ENCODE measurements at regions not wholly inside any gene's neighbourhood (a gene's known extent, or its start where the extent isn't known, plus 50 kb on each side); places are given as distances from the start of the nearest gene placed in this dataset.

GRCh38 chr2:104766683-104767082 lies 87.2 kb upstream of the POU3F3 start:
- WGBS (ENCODE audit: insufficient coverage): 77% methylated on average over 8 of the region's 10 CpGs
- DNase-seq: peak; percentile 20 to 79 (median 75)
- H3K27ac ChIP-seq (ENCODE audit: insufficient read depth in 1 of 2, low read depth in 1 of 2, low read length in 2 of 2, poor library complexity in 1 of 2, severe bottlenecking in 2 of 2): no peak overlapping the region
- peaks cover 0 to 7% (median 1%) of the 10 kb centered on the region in 5 experiments for H3K9me3 ChIP-seq (ENCODE audit: control extremely low read depth in 1 of 5, control insufficient read depth in 4 of 5, insufficient read depth in 2 of 5, low read depth in 1 of 5, low read length in 4 of 5)
- no peaks in the 10 kb centered on the region for H3K27me3 ChIP-seq (replicated peaks in 2 of 5; ENCODE audit: control insufficient read depth in 4 of 5, insufficient read depth in 5 of 5, low read length in 4 of 5)
- H3K4me1 ChIP-seq (ENCODE audit: control extremely low read depth in 1 of 4, control insufficient read depth in 4 of 4, insufficient read depth in 4 of 4, low read length in 3 of 4): peaks cover 0 to 13% (median 2%) of the 10 kb centered on the region in 4 experiments
- no peaks in the 10 kb centered on the region for H3K36me3 ChIP-seq (ENCODE audit: control insufficient read depth in 4 of 4, insufficient read depth in 4 of 4, low read length in 3 of 4)
- ChIA-PET CTCF (interaction anchor here (0.9 kb wide), 1 partner anchor 12 kb away, joined by 3 read pairs; no protein-coding TSS in a partner anchor), POLR2A (interaction anchor here (0.6 kb wide), 1 partner anchor 146 kb away, joined by 4 read pairs; no protein-coding TSS in a partner anchor)
- no peak overlapping the region for H3K4me3 ChIP-seq (ENCODE audit: control insufficient read depth in 1 of 7, extremely low read depth in 1 of 7, insufficient read depth in 4 of 7, low read depth in 2 of 7, low read length in 6 of 7)

- H3K27ac ChIP-seq (ENCODE audit: insufficient read depth in 1 of 2, low read depth in 1 of 2, low read length in 2 of 2, poor library complexity in 1 of 2, severe bottlenecking in 2 of 2): no peak overlapping the region
- DNase-seq: peak in 2 of 3 donors; percentile 69 to 74
Measured at GRCh38 chr2:104768694-104769093, 85.2 kb upstream of the POU3F3 start.

GRCh38 chr2:104769096-104769495 lies 84.8 kb upstream of the POU3F3 start:
- no peak for DNase-seq
- peaks cover 0 to 26% (median 5%) of the 10 kb centered on the region in 4 experiments for H3K4me1 ChIP-seq (ENCODE audit: control extremely low read depth in 1 of 4, control insufficient read depth in 4 of 4, insufficient read depth in 4 of 4, low read length in 3 of 4)
- no peaks in the 10 kb centered on the region for H3K36me3 ChIP-seq (ENCODE audit: control insufficient read depth in 4 of 4, insufficient read depth in 4 of 4, low read length in 3 of 4)
- H3K27me3 ChIP-seq (replicated peaks in 2 of 5; ENCODE audit: control insufficient read depth in 4 of 5, insufficient read depth in 5 of 5, low read length in 4 of 5): no peaks in the 10 kb centered on the region
- CTCF ChIA-PET: no interaction called here
- peaks cover 0 to 9% (median 1%) of the 10 kb centered on the region in 5 experiments for H3K9me3 ChIP-seq (ENCODE audit: control extremely low read depth in 1 of 5, control insufficient read depth in 4 of 5, insufficient read depth in 2 of 5, low read depth in 1 of 5, low read length in 4 of 5)
- POLR2A ChIA-PET: no interaction called here
- H3K4me3 ChIP-seq (ENCODE audit: control insufficient read depth in 1 of 7, extremely low read depth in 1 of 7, insufficient read depth in 4 of 7, low read depth in 2 of 7, low read length in 6 of 7): no peak overlapping the region
- WGBS (ENCODE audit: insufficient coverage): no CpG with 5 or more reads among the region's 1 CpG
- H3K27ac ChIP-seq (ENCODE audit: insufficient read depth in 1 of 2, low read depth in 1 of 2, low read length in 2 of 2, poor library complexity in 1 of 2, severe bottlenecking in 2 of 2): no peak overlapping the region

More at GRCh38 chr2:104768694-104769093, 85.2 kb upstream of the POU3F3 start:
- ChIA-PET POLR2A (no interaction called here), CTCF (no interaction called here)
- H3K4me3 ChIP-seq (ENCODE audit: control insufficient read depth in 1 of 7, extremely low read depth in 1 of 7, insufficient read depth in 4 of 7, low read depth in 2 of 7, low read length in 6 of 7): no peak overlapping the region
- H3K36me3 ChIP-seq (ENCODE audit: control insufficient read depth in 4 of 4, insufficient read depth in 4 of 4, low read length in 3 of 4): no peaks in the 10 kb centered on the region
- peaks cover 0 to 24% (median 5%) of the 10 kb centered on the region in 4 experiments for H3K4me1 ChIP-seq (ENCODE audit: control extremely low read depth in 1 of 4, control insufficient read depth in 4 of 4, insufficient read depth in 4 of 4, low read length in 3 of 4)
- WGBS (ENCODE audit: insufficient coverage): 32% methylated on average over 3 of the region's 3 CpGs
- no peaks in the 10 kb centered on the region for H3K27me3 ChIP-seq (replicated peaks in 2 of 5; ENCODE audit: control insufficient read depth in 4 of 5, insufficient read depth in 5 of 5, low read length in 4 of 5)
- H3K9me3 ChIP-seq (ENCODE audit: control extremely low read depth in 1 of 5, control insufficient read depth in 4 of 5, insufficient read depth in 2 of 5, low read depth in 1 of 5, low read length in 4 of 5): peaks cover 0 to 9% (median 1%) of the 10 kb centered on the region in 5 experiments

DNA sequence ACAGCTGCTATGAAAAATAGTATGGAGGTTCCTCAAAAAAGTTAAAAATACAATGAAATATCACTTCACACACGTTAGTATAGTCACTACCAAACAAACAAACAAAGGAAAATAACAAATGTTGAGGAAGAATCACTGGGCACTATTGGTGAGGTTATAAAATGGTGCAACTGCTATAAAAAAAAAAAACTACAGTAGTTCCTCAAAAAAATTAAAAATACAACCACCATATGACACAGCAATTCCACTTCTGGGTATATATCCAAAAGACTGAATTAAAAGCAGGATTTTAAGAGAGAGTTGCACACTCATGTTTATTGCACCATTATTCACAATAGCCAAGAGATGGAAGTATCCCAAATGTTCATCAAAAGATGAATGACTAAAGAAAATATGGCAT lies 80.9 kb upstream of the POU3F3 start:
- no CpG with 5 or more reads among the region's 1 CpG for WGBS (ENCODE audit: insufficient coverage)
- H3K36me3 ChIP-seq (ENCODE audit: control insufficient read depth in 4 of 4, insufficient read depth in 4 of 4, low read length in 3 of 4): no peaks in the 10 kb centered on the region
- H3K4me3 ChIP-seq (ENCODE audit: control insufficient read depth in 1 of 7, extremely low read depth in 1 of 7, insufficient read depth in 4 of 7, low read depth in 2 of 7, low read length in 6 of 7): no peak overlapping the region
- DNase-seq: peak in 2 of 3 donors; percentile 54 to 58
- no peak overlapping the region for H3K27ac ChIP-seq (ENCODE audit: insufficient read depth in 1 of 2, low read depth in 1 of 2, low read length in 2 of 2, poor library complexity in 1 of 2, severe bottlenecking in 2 of 2)
- ChIA-PET CTCF (no interaction called here), POLR2A (no interaction called here)
- peaks cover 0 to 22% (median 3%) of the 10 kb centered on the region in 4 experiments for H3K4me1 ChIP-seq (ENCODE audit: control extremely low read depth in 1 of 4, control insufficient read depth in 4 of 4, insufficient read depth in 4 of 4, low read length in 3 of 4)
- H3K27me3 ChIP-seq (replicated peaks in 2 of 5; ENCODE audit: control insufficient read depth in 4 of 5, insufficient read depth in 5 of 5, low read length in 4 of 5): no peaks in the 10 kb centered on the region
- peaks cover 0 to 11% (median 1%) of the 10 kb centered on the region in 5 experiments for H3K9me3 ChIP-seq (ENCODE audit: control extremely low read depth in 1 of 5, control insufficient read depth in 4 of 5, insufficient read depth in 2 of 5, low read depth in 1 of 5, low read length in 4 of 5)

GRCh38 chr2:104774631-104775030 lies 79.3 kb upstream of the POU3F3 start:
- Histone ChIP-seq H3K9me3 (ENCODE audit: control extremely low read depth in 1 of 5, control insufficient read depth in 4 of 5, insufficient read depth in 2 of 5, low read depth in 1 of 5, low read length in 4 of 5) (peaks cover 0 to 11% (median 1%) of the 10 kb centered on the region in 5 experiments), H3K27me3 (replicated peaks in 2 of 5; ENCODE audit: control insufficient read depth in 4 of 5, insufficient read depth in 5 of 5, low read length in 4 of 5) (no peaks in the 10 kb centered on the region), H3K27ac (ENCODE audit: insufficient read depth in 1 of 2, low read depth in 1 of 2, low read length in 2 of 2, poor library complexity in 1 of 2, severe bottlenecking in 2 of 2) (no peak overlapping the region), H3K4me1 (ENCODE audit: control extremely low read depth in 1 of 4, control insufficient read depth in 4 of 4, insufficient read depth in 4 of 4, low read length in 3 of 4) (peaks cover 0 to 13% (median 3%) of the 10 kb centered on the region in 4 experiments), H3K36me3 (ENCODE audit: control insufficient read depth in 4 of 4, insufficient read depth in 4 of 4, low read length in 3 of 4) (no peaks in the 10 kb centered on the region), H3K4me3 (ENCODE audit: control insufficient read depth in 1 of 7, extremely low read depth in 1 of 7, insufficient read depth in 4 of 7, low read depth in 2 of 7, low read length in 6 of 7) (no peak overlapping the region)
- CTCF ChIA-PET: no interaction called here
- POLR2A ChIA-PET: no interaction called here
- WGBS (ENCODE audit: insufficient coverage): 93% methylated on average over 3 of the region's 3 CpGs
- DNase-seq: no peak

DNA sequence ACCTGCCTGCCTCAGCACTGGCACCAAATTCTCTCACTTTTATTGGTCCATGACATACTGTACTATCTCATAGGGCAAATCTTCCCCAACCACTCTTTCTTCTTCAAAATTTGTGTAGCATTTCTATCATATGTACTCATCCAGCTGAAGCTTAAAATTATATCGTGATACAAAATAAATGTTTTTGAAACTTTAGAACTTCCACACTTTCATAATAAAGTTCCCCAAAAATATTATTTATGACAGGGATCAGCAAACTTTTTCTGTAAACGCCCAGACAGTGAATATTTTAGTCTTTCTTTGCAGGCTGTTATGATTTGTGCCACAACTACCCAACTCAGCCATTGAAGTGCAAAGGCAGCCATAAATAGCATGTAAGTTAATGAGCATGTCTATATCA lies 76.2 kb upstream of the POU3F3 start:
- Histone ChIP-seq H3K27ac (ENCODE audit: insufficient read depth in 1 of 2, low read depth in 1 of 2, low read length in 2 of 2, poor library complexity in 1 of 2, severe bottlenecking in 2 of 2) (no peak overlapping the region), H3K4me1 (ENCODE audit: control extremely low read depth in 1 of 4, control insufficient read depth in 4 of 4, insufficient read depth in 4 of 4, low read length in 3 of 4) (peaks cover 0 to 12% (median 3%) of the 10 kb centered on the region in 4 experiments), H3K27me3 (replicated peaks in 2 of 5; ENCODE audit: control insufficient read depth in 4 of 5, insufficient read depth in 5 of 5, low read length in 4 of 5) (no peaks in the 10 kb centered on the region), H3K9me3 (ENCODE audit: control extremely low read depth in 1 of 5, control insufficient read depth in 4 of 5, insufficient read depth in 2 of 5, low read depth in 1 of 5, low read length in 4 of 5) (peaks cover 0 to 2% (median 0%) of the 10 kb centered on the region in 5 experiments), H3K4me3 (ENCODE audit: control insufficient read depth in 1 of 7, extremely low read depth in 1 of 7, insufficient read depth in 4 of 7, low read depth in 2 of 7, low read length in 6 of 7) (no peak overlapping the region), H3K36me3 (ENCODE audit: control insufficient read depth in 4 of 4, insufficient read depth in 4 of 4, low read length in 3 of 4) (no peaks in the 10 kb centered on the region)
- no peak for DNase-seq
- ChIA-PET CTCF (no interaction called here), POLR2A (no interaction called here)
- WGBS (ENCODE audit: insufficient coverage): no CpG with 5 or more reads among the region's 2 CpGs

GRCh38 chr2:104781151-104781550 lies 72.8 kb upstream of the POU3F3 start:
- ChIA-PET CTCF (no interaction called here), POLR2A (no interaction called here)
- peaks cover 0 to 2% (median 0%) of the 10 kb centered on the region in 5 experiments for H3K9me3 ChIP-seq (ENCODE audit: control extremely low read depth in 1 of 5, control insufficient read depth in 4 of 5, insufficient read depth in 2 of 5, low read depth in 1 of 5, low read length in 4 of 5)

More at GRCh38 chr2:104781151-104781550, 72.8 kb upstream of the POU3F3 start:
- Histone ChIP-seq H3K4me1 (ENCODE audit: control extremely low read depth in 1 of 4, control insufficient read depth in 4 of 4, insufficient read depth in 4 of 4, low read length in 3 of 4) (peaks cover 0 to 2% (median 0%) of the 10 kb centered on the region in 4 experiments), H3K27me3 (replicated peaks in 2 of 5; ENCODE audit: control insufficient read depth in 4 of 5, insufficient read depth in 5 of 5, low read length in 4 of 5) (no peaks in the 10 kb centered on the region), H3K27ac (ENCODE audit: insufficient read depth in 1 of 2, low read depth in 1 of 2, low read length in 2 of 2, poor library complexity in 1 of 2, severe bottlenecking in 2 of 2) (no peak overlapping the region), H3K36me3 (ENCODE audit: control insufficient read depth in 4 of 4, insufficient read depth in 4 of 4, low read length in 3 of 4) (no peaks in the 10 kb centered on the region), H3K4me3 (ENCODE audit: control insufficient read depth in 1 of 7, extremely low read depth in 1 of 7, insufficient read depth in 4 of 7, low read depth in 2 of 7, low read length in 6 of 7) (no peak overlapping the region)
- DNase-seq: no peak

Measured in common myeloid progenitor, CD34-positive (primary cell).